HG02759 (cell line): ENCODE measurements at regions not wholly inside any gene's neighbourhood (a gene's known extent, or its start where the extent isn't known, plus 50 kb on each side); places are given as distances from the start of the nearest gene placed in this dataset.
"Not testable (repeated sequence)": the region's sequence is repeated elsewhere in the genome, so short reads cannot be mapped to it uniquely, and the experiment has no call there.

Source experiments
- ATAC-seq: cut with Tn5 transposase; IDR thresholded peaks from one replicate; pipeline ENCODE4 v1.9.1; 2021; ENCODE audit warnings: mild to moderate bottlenecking, moderate library complexity; ENCODE audit not compliant: unreplicated experiment

DNA sequence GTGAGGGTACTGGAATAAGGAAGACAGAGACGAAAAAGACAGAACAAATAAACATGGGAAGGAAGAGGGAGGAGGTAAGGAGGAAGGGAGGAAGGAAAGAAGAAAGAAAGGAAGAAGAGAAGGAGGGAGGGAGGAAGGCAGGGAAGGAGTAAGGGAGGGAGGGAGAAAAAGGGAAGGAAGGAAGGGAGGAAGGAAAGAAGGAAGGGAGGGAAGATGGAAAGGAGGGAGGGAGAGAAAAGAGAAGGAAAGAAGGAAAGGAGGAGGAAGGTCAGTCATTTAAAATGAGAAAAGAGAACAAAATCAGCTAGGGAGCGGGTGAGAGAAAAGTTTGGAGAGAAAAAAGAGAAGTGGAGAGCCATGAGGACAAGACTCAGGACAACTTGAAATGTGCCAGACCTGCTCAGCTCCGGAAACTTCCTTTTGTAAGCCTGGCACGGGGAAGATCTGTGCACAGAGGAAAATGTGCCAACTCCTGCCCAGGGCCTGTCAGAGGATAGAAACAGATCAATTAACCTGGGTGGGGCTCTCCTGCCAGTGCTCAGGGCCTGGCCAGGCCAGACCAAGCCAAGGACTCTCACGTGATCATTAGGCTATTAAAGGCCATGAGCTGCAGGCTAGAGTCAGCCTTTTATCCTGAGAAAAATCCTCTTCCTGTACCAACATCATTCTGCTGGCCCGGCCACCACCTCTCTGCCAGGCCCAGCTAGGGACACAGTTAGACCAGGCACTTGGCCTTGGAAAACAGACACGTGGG is 50.1 kb upstream of the BCL6 start:
- ATAC-seq: no peak

DNA sequence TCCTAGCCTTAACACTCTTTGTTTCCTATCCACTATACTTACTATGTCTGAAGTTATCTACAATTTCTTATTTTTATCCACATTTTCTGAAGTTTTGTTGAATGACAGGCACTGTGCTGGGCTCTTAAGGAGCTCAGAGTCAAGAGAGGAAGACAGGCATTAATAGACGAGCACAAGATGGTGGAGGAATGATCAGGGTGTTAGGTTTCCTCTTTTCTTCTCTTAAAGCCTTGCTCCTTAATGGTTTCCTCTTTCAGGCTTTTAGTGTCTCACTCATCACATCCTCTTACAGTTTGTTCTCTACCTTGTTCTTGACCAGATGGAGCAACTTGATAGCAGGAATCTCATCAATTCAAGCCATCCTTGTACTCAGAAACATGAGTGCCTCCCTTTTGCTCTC is 52.9 kb upstream of the BCL6 start:
- no peak for ATAC-seq

DNA sequence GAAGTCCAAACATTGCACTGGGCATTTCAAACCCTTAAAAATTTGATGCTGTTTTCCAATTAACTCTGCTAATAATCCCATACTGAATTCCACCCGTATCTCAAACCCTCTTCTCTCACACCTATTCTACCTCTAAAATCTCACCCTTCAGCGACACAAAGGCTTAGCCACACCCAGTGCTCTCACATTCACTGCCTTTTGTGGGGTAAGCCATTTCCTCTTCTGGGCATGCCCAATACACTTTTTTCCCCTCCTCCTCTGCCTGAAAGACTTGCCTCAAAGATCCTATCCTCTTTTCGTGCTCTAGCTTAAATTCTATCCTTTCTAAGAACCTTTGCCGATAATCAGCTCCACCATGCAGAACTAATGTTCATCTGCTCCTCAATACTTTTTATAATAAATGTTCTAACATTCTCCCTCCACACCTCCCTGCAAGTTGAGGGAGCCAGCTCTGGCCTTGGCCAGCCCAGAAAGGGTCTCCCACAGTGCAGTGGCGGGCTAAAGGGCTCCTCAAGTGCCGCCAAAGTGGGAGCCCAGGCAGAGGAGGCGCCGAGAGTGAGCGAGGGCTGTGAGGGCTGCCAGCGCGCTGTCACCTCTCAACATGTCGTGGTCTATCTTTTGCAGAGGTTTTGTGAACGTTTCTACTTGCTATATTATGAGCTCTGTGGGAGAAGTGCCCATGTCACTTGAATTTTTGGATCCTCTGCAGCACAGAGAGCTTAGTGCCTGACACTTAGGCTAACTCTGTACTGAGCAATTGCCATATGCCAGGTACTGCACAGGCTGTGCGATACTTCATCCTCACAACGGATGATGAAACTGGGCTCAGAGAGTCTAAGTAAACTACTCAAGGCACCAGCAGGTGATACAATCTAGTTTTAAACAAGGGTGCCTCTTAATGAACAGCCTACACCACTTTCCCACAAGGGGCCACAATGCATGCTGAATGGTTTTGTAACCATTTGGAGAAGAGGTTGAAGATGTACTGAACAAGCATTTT is 53.6 kb upstream of the BCL6 start:
- ATAC-seq: no peak

DNA sequence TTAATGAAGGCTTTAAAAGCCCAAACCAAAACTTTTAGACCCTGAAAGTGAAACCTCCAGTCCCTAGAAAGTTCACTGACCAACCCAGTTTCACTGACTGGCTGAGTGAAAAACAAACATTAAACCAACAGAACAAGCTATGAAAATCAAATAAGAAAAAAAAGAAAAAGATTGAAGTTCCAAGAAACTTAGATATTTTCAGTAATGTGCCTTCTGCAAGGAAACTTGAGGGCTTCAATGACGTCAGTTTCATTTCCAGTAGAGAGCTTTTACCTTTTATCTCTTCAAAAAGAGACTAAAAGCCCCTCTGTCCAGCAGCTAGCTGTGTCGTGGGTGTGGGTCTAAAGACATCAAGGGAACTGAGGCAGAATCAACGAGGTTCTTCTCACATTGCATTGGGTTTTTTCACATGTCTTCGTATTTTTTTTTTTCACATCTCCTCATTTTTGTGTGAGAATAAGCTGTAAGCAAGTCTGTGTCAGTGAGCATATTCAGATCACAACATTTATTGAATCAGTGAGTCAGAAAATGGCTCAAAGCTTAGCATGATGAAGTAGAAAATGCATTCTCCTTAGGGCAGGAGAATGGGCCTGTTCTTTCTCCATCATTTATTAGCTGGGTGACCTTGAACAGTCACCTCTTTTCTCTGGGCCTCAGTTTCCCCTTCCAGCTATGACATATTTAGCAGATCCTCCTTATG is 54.8 kb upstream of the BCL6 start:
- ATAC-seq: peak; percentile 47

DNA sequence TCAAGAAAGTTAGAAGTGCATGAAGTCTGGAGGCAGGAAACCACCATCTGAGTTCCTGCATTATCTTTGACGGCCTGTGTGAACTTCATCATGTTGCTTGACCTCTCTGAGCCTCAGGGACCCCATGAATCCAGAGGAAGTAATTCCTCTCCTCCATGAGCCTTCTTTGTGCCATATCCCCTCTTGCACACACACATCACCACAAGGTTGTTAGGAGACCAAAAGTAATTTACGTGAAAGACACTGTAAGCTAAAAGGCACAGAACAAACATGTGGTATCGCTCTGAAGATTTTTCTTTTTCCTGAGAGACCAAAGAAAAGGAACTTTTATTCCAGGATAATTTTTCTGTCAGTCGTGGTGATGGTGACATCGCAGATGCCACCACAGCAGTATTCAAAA is 55.9 kb upstream of the BCL6 start:
- ATAC-seq: no peak

DNA sequence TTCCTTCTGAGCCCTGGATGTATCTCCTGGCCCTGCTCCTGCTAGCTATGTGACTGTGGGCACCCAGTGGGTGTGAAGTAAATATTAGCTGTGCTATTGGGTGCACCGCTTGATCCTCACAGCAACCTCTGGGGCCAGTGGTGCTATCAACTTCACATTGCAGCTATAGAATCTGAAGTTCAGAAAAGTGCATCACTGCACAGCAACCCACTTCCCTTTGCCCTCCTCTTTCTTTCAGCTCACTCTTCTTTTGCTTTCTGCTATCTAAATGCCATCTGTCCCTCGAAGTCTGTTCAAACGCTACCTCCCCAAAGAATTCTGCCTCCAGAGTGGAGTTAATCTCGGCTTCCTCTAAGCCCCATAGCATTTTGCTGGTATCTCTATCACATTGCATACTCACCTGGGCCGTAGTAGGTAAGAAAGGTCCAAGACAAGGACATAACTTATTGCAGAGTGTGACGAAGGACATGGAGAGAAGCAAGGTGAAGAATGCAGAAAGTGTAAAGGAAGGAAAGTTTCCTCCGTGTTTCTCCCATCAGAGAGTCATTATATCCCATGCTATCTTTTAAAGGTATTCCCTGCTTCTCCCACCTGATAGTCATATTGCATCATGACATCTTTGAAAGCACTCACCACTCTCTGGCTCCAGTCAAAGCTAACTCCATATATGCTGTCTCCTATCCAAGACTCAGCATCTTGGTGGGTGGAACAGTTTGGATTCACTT is 57.1 kb upstream of the BCL6 start:
- no peak for ATAC-seq

DNA sequence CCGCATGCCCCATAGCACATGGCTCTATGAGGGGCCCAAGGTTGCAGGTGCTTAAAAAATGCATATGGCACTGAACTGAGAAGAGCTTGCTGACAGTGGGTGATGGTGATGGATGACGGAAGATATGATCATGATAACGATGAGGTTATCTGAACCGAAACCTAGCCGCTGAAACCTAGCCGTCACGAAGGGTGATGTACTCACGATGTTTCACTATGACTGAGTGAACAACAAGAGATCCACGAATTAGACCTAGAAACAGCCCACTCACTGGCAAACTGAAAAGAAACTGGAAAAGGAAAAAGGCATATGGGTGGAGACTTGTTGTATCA is 57.6 kb upstream of the BCL6 start:
- peak; percentile 85 for ATAC-seq

DNA sequence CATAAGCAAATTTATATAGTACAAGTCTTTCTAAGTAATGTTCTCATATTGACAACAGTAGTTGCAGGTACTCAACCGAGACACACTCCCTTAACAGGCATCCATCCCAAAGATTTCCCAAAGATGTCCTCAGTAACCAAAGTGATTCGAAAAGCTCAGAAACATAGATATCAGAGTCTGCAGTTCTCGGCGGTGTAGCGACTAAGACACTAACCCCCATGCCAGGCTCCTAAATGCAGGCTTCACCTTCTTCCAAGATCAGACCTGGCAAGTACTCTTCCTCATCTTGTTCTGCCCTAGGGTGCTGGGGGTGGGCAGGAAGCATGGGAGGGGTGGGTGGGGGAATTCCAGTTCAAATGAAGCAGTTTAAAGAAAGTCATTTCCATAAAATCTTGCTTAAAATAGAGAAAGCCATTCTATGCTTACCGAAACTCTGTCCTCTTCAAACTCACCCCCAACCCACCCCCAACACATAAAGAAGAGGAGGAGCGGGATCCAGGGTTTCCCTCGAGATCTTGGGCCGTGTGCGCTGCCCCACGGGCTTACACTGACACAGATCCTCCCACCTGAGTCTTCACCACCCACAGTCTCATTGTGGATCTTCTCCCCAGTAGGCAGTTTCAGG is 59.0 kb upstream of the BCL6 start:
- no peak for ATAC-seq

DNA sequence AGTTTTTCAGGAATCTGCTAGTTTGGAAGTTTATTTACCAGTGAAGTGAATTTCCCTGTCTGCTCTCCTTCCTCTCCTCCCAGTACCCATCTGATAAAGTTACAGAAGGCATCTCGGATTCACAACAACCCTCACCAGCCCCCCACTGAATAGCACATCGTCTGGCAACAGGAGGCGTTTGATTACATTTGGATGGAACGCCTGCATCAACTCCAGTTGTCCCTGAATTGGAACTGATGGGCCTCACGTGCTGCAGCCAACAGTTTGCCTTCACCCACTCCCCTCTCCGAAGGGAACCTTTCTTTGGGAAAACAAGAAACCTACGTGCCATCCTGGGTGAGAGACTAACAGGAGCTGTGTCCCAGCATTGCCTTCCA is 59.5 kb upstream of the BCL6 start:
- ATAC-seq: no peak

DNA sequence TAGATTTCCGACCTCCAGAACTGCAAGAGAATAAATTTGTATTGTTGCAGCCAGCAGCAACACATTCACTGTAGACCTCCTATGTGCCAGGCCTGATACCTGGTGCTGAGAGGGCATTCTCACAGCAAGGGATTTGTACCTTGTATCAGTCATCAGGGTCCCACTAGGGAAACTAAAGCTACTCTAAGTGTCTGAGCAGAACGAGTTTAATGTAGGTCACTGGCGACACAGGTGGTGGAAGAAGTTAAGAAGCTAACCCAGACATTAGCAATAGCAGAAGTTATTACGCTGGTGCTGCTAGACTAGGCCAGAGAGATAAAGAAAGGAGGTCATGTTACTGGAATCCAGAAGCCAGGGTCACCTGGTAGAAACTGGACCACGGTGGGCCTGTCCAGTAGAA is 60.5 kb upstream of the BCL6 start:
- no peak for ATAC-seq

DNA sequence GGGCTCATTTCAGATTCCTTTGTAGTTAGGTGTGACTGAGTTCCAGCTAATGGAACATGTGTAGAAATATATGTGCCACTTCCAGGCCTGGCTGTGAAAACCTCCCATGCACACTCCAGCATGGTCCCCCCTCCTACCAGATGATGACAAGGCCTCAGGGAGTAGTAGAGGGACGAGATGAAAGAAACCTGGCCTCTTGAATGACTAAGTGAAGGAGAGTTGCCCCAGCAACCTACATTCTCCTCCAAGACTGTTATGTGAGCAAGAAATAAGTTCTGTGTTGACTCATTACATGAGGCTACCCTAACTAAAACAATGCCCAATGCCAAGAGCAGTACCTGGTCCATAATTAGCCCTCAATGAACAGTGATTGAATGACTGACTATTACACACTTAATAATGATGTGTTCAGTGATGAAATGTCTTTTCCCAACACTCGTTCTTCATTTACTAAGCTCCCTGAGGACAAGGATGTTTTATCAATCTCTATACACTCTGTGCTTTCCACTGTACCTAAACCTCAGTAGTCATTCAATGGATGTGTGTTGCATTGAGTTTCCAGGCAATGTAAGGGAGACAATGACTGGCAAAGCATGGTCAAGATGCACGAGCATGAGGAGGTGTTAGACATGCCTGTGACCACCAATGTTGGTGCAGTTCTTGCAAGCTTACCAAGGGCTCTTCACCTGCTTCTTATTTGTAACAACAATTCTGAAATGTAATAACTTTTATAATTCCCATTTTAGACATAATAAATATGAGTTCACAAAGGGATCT is 62.0 kb upstream of the BCL6 start:
- peak; percentile 47 for ATAC-seq

DNA sequence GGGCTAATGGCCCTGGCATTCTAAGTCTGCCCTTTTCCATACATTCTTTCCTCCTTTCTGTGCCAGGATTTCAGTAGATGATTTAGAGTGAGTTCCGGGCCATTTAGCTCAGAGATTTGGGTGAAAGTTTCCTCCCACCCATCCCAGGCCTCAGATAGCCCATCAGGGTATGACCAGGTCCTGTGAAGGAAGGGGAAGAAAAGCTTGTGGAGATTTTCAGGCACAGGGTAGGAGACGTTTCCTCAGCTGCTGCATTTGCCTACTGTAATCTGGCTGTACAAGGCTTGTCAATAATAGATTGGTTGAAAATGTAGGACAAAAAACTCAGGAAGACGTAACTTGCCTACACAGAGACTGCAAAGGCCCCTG is 63.2 kb upstream of the BCL6 start:
- no peak for ATAC-seq

DNA sequence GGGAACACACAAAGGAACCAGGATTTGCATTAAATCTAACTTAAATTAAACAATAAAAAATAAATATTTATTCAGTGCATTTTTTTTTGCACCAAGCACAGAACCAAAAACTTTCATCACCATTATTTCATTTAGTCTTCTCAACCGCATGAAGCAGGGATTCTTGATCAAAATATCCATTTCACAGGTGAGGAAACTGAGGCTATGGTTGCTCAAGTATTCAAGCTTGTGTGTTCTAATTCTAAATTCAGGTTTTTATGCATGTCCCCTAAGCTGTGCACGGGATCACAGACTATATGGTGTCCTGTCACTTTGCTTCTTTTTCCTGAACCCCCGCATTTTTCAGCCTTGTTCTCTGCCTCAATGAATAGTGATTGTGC is 64.3 kb upstream of the BCL6 start:
- no peak for ATAC-seq

DNA sequence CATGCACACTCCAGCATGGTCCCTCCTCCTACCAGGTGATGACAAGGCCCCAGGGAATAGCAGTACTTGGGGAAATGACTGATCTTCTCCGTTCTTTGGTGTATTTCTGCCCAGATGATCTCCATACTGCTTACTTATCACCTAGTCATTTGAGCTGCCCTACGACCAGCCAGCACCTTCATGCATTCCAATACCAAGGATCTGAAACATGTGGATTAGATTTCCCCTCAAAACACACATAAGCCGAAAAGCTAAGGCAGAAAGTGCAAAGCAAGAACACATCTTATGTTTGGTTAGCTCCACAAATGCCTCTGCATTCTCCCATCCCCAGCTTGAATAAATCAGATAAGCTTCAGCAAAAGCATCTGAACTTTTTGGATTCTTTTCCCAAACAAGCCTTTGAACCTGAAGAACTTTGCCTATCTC is 64.8 kb upstream of the BCL6 start:
- no peak for ATAC-seq

DNA sequence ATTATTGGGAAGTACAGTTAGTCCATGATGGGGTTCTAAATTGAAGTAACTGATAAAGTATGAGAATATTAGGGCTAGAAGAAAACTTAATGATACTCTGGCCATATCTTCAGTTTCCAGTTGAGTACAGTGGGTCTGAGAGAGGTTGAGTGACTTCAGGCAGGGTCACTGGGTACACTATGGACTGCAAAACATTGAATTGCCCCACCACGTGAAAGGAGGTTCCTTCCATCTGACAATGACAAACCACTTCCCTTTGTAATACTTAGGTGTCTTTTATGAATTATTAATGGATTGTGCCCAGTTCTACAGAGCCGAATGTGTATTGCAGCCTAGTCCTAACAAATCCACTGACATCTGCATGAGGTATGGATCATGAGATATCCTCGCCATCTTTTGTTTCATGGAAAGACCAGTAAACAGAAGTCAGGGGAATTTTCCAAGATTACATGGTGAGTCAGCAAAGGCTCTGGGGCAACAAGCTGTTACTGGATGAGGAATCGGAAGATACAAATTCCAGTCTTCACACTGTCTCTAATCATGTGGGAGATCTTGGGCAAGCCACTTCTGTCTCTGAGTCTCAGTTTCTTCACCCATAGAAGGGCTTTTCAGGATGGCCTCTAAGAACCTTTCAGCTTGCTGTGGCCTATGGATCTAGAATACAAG is 66.5 kb upstream of the BCL6 start:
- no peak for ATAC-seq

DNA sequence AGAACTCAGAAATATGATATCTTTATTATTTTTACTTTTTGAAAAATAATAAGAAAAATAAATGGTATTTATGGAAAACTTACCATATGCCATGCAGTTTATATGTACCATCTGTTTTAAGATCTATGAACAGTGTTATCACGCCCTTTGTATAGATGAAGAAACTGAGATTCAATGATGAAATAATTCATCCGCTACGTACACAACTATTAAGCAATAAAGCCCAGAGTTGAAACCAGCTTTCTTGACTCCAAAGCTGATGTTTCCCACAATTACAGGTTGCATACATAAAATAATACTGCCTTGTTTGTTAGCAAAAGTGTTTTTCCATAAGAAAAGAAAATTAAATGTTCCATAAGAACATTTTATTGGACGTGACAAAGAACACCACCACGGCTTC is 67.2 kb upstream of the BCL6 start:
- no peak for ATAC-seq

DNA sequence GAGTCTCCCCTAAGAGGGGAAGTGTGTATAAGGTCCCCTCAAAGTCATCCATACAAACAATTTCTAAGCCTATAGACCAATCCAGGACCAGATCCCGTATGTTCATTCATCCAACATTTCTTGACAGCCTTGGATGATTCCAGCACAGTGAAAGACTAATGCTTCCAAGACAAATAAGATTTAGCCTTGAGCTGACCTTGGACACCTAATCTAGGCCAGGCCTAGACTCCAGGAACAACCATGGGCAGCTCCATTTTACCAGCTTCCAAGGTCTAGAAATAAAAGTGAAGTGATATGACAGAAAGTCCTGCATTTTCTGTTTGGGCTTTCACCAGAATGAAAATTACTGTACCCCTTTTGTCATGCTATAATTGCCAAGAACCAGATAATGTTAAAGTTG is 67.9 kb upstream of the BCL6 start:
- no peak for ATAC-seq

DNA sequence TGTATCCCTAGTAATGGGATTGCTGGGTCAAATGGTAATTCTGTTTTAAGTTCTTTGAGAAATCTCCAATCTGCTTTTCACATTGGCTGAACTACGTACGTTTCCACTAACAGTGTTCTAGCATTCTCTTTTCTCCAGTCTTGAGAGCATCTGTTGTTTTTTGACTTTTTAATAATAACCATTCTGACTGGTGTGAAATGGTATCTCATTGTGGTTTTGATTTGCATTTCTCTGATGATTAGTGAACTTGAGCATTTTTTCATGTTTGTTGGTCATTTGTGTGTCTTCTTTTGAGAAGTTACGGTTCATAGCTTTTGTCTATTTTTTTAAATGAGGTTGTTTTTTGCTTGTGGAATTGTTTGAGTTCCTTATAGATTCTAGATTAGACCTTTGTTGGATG is 72.5 kb upstream of the BCL6 start:
- not testable (repeated sequence) for ATAC-seq

DNA sequence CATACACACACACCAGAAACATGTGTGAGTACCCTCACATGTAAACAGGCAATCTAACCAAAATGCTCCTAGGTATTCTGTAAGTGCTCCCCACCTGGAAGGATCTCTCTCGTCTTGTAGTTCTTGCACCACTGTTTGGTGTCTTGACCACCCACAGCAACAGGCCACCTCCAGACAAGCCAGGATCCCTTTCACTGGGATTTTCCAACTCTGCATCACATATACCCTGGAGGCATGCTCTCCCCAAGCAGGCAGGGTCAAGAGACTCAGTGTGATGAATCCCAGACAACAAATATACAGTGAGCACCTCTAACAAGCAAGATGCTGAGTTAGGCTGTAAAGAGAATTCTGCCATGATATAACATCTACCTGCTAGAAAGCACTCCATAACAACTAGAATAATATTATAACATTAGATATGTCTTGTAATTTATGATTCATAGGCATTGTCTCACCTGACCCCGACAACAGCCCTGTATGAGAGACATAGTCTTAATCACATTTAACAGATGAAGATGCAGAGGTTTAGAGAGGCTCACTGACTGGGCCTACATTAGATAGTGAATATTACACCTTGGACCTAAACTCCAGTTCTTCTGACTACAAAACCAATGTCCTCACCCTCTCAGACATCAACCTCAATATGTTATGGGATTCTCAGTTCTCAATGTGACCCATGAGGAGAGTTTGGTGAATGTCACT is 76.5 kb upstream of the BCL6 start:
- ATAC-seq: no peak
